HG02840 (cell line): ENCODE measurements at regions not wholly inside any gene's neighbourhood (a gene's known extent, or its start where the extent isn't known, plus 50 kb on each side); places are given as distances from the start of the nearest gene placed in this dataset.
"Not testable (repeated sequence)": the region's sequence is repeated elsewhere in the genome, so short reads cannot be mapped to it uniquely, and the experiment has no call there.

Source experiments
- ATAC-seq: cut with Tn5 transposase; IDR thresholded peaks from one replicate; pipeline ENCODE4 v1.9.1; 2021; ENCODE audit warnings: mild to moderate bottlenecking, moderate library complexity, moderate number of reproducible peaks; ENCODE audit not compliant: unreplicated experiment, low FRiP score

DNA sequence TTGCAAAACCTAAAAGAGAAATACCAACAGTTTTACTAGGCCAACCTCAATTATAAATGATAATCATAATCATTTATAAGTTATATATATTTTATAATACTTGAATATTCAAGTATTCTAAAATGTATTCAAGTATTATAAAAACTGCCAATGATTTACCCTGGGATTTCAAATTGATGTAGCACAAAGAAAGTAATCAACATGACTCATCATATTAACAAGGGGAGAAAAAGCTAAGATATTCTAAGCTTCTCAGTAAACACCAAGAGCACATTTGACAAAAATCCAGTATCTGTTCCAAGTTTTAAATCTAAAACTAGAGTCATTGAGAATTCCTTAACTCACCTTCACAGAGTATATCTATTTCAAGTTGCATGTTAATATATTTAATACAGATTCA, 56.1 kb downstream of the CAPZA3 start:
- no peak for ATAC-seq

GRCh38 chr12:18797604-18798003, 59.7 kb downstream of the CAPZA3 start:
- no peak for ATAC-seq

GRCh38 chr12:18798535-18799361, 60.8 kb downstream of the CAPZA3 start:
- no peak for ATAC-seq

DNA sequence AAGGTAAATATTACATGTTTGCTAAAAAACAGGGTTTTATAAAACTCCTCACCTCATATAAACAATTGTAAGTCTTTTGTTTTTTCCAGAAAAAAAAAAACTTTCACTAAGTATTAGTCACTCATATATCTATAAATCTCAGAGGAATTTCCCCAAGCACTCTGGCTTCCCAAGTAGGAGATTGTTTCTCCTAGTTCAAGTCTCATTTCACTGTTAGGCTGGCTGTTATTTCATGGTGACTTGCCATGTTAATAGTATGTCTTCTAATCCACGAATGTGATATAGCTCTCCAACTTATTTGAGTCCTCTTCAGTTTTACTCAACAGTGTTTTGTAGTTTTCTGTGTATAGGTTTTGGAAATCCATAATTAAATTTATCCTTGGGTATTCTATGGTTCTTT, 61.6 kb downstream of the CAPZA3 start:
- ATAC-seq: no peak

DNA sequence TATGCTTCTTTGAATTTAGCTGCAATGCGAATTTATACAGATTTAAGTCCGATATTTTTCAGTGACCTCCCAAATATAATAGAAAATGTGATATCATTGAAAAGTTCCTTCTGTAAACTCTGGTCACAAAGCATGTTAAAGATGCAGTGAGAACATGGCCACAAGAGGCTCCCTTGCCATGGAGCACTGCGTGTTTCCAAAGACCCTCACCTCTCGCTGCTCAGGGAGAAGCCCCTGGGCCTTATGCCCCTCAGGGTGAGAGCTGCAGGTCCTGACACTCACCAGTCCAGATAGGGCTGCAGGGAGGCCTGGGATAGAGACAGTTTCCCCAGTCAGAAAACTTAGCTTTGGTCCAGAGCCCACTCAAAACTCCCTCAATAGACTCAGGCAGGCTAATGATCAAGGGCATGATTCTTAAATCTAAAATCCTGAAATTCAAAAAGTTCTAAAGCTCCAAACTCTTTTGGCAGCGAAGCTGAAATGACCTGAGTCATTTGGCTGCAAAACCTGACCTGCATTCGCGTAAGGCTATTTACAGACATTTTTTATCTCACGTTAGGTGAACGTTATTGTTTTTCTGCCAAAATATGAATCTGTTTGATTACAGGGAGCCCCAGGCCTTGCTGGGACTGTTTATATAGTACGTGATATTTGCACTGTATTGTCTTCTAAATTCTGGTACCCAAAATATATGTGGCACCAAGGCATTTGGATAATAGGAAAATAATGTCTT, 67.8 kb downstream of the CAPZA3 start:
- no peak for ATAC-seq

DNA sequence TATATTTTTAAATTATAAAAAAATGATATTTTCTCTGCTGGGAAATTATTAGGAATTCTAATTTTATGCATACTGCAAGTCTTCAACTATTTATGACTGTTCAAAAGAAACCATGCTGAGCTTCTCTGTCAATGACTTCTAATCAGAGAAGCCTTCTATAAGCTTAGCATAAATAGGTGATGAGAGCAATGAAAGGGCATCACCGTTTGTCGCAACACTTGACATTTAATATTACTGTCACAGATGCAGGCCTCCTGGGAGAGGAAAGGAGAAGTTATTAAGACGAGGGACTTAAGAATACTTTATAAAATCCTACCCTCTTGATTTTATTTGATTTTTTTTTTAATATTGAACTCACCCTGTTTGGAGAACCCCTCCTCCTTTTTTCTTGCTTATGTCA, 69.8 kb downstream of the CAPZA3 start:
- ATAC-seq: no peak

DNA sequence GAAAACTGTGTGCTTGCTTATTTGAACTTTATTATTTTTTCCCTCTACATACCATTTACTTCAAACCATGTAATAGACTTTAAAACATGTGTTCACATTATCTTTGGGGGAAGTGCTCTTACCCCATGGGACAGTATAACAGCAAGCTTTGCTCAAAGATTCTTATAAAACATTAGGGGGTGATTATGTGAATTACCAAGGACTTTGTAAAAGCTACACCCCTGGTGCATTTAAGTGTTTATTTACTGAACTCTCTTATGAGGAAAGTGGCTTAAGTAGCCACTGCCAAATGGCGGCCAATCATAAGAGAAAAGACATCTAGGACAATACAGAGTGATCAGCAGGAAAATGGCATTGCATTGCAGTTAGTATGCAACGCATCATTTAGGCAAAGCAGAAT, 70.3 kb downstream of the CAPZA3 start:
- no peak for ATAC-seq

DNA sequence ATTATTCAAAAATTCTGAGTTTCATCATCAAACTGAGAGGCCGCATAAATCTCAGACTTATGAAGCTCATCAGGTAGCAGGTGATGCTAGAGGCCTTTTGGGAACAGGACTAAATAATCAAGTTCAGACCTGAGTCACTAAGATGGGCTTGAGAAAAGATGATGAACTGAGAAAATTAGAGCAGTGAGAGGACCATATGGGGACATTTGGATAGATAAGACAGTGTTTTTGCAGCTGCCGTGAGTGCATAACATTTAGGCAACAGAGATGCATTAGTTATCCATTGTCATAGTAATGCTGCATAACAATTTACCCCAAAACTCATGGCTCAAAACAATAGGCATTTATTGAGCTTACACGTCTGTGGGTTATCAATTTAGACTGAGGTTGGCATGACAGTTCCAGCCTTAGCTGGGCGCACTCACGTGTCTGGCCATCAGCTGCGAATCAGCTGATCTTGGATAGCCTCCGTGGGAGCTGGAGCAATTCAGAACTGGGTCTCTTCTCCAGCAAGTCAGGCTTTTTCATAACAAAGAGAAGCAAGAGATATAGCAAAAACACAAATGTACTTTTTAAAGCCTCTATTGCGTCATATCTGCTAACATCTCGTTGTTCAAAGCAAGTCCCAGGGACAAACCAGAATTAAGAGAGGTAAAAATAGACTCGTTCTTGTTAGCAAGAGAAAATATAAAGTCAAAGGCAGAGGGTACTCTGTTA, 72.8 kb downstream of the CAPZA3 start:
- ATAC-seq: no peak

DNA sequence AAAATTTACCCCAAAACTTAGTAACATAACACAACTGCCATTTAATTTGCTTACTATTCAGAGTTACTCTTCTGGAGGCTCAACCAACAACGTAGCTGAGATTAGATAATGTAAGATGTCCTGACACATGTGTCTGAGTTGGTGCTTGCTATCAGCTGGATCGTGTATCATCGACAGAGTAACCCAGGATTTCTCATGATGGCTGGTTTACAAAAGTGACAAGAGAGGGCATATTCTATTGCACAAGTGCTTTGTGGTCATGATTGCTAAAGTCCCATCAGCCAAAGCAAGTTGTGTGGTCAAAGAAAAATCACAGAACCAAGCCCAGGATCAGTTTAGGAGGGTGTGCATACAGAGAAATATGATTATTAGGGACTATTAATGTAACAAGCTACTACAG, 73.4 kb downstream of the CAPZA3 start:
- ATAC-seq: no peak

- ATAC-seq: no peak
Measured at GRCh38 chr12:18813753-18814152, 75.8 kb downstream of the CAPZA3 start.

DNA sequence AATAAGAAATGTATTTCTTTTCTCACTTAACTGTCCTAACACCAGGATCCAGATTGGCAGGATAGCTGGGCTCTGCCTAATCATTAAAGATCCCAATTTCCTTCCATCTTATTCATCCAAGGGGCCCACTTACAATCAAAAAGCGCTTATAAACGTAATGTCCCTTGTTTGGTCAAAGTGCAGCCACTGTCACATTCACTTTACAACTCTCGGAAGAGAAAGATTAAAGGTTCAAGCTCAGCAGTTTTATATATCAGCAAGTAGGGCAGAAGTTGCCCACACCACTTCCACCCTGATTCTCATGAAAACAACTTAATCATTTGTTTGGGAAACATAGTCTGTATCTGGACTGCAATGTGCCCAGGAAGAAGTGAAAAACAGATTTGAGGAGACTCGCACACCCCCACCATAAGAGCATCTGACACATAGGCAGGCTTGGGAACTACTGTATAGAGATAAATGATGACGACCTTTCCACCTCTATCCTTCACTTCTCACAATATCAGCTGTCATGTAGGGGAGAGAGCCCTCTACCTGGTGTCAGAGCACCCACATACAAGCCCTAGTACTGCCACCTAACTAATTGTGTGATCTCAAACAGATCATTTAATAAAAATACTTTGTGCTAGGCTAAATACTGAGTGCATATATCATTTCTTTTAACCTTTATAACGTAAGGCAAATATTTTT, 80.8 kb downstream of the CAPZA3 start:
- ATAC-seq: no peak

- no peak for ATAC-seq
Measured at GRCh38 chr12:18819484-18819883, 81.6 kb downstream of the CAPZA3 start.

DNA sequence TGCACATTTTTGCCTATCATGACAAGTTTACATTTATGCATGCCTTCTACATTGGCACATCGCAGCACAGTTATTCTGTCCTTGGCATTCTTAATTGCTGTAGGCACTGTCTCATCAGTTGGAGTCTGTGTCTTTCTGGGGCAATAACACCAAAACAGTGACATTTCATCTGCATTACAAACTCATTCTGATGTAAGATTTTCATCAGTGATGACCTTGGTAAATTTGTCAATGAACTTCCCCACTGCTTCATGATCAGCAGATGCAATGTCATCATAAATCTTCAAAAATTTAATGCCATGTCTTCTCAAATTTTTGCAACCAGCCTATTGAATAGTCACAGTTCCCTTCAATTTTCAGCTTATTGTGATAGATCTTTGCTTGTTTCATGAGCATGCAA, 85.5 kb downstream of the CAPZA3 start:
- ATAC-seq: no peak

DNA sequence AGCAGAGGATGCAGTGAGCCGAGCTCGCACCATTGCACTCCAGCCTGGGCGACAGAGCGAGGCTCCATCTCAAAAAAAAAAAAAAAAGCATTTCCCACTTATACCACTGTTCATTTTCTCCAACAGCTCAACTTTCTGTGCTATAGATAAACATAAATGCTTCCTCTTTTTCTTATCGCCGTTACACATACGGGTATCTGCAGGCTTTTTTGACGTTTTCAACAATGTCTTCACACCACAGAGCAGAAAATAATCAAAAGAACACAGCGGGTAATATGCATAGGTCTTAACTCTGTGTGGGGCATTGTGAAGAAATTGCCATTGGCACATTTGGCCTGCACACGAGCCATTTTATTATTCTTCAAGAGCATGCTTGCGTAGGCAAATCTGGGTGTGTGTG, 86.4 kb downstream of the CAPZA3 start:
- ATAC-seq: no peak

- ATAC-seq: no peak
Measured at GRCh38 chr12:18825138-18825537, 87.2 kb downstream of the CAPZA3 start.

- no peak for ATAC-seq
Measured at GRCh38 chr12:18827913-18828312, 90.0 kb downstream of the CAPZA3 start.

- ATAC-seq: no peak
Measured at GRCh38 chr12:18828483-18828882, 90.6 kb downstream of the CAPZA3 start.

DNA sequence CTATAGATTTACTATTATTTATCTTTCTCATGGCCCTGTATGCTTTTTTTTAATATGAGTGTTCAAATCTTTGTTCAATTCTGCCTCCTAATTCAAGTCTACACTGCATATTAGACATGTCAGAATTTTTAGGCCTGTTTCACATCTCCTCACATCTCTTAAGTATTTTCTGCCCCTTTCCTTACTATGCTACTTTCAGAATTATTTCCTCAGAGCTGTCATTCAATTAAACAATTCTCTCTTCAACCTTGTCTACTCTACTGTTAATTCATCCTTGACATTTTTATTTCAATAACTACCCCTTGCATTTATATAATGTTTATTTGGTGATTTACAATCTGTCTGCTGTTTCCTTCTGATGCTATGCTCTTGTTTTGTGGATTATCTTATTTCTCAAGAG, 91.1 kb downstream of the CAPZA3 start:
- no peak for ATAC-seq

GRCh38 chr12:18832932-18833331, 95.0 kb downstream of the CAPZA3 start:
- not testable (repeated sequence) for ATAC-seq

DNA sequence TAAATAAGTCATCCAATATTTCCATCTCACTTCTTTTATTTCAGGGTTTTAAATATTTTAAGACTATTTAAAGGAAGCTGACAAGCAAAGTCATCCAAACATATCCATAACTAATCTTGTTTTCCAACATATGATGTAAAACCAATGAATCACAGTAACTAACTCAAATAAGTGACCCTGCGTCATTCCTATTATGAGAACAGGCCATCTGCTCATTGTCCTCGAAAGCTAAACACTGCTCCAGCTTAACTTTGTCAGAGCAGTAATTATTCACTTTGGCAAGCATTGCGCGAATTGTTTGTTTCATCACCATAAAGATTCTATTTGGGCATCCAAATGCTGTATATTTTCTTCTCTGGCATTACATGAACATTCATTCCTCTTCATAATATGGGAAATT, 99.1 kb downstream of the CAPZA3 start:
- ATAC-seq: no peak

- ATAC-seq: no peak
Measured at GRCh38 chr12:18837505-18837904, 99.6 kb downstream of the CAPZA3 start.
